HG03097 (cell line): ENCODE measurements at regions not wholly inside any gene's neighbourhood (a gene's known extent, or its start where the extent isn't known, plus 50 kb on each side); places are given as distances from the start of the nearest gene placed in this dataset.
"Not testable (repeated sequence)": the region's sequence is repeated elsewhere in the genome, so short reads cannot be mapped to it uniquely, and the experiment has no call there.

ENCODE experiments used
- ATAC-seq: cut with Tn5 transposase; IDR thresholded peaks from one replicate; pipeline ENCODE4 v1.9.1; 2021; ENCODE audit not compliant: unreplicated experiment, low FRiP score

- ATAC-seq = no peak
Observed at GRCh38 chr13:69649063-69649392, 458.6 kb upstream of the ATXN8OS start.

GRCh38 chr13:69648340-69649062 is 459.1 kb upstream of the ATXN8OS start:
- no peak for ATAC-seq

- no peak for ATAC-seq
Observed at GRCh38 chr13:69644447-69644846, 463.2 kb upstream of the ATXN8OS start.

- ATAC-seq = no peak
Observed at GRCh38 chr13:69641773-69642172, 465.9 kb upstream of the ATXN8OS start.

- no peak for ATAC-seq
Observed at GRCh38 chr13:69633044-69633443, 474.6 kb upstream of the ATXN8OS start.

GRCh38 chr13:69623973-69624372 is 483.7 kb upstream of the ATXN8OS start:
- ATAC-seq = no peak

- no peak for ATAC-seq
Observed at GRCh38 chr13:69619651-69620050, 488.0 kb upstream of the ATXN8OS start.

- no peak for ATAC-seq
Observed at GRCh38 chr13:69618838-69619237, 488.8 kb upstream of the ATXN8OS start.

GRCh38 chr13:69618393-69618792 is 489.2 kb upstream of the ATXN8OS start:
- no peak for ATAC-seq

GRCh38 chr13:69617587-69617986 is 490.0 kb upstream of the ATXN8OS start:
- ATAC-seq = no peak

GRCh38 chr13:69616396-69616795 is 491.2 kb upstream of the ATXN8OS start:
- no peak for ATAC-seq

- ATAC-seq = not testable (repeated sequence)
Observed at GRCh38 chr13:69615055-69615454, 492.6 kb upstream of the ATXN8OS start.

GRCh38 chr13:69604698-69605097 is 502.9 kb upstream of the ATXN8OS start:
- no peak for ATAC-seq

- no peak for ATAC-seq
Observed at GRCh38 chr13:69603144-69603853, 504.3 kb upstream of the ATXN8OS start.

GRCh38 chr13:69601661-69602060 is 506.0 kb upstream of the ATXN8OS start:
- ATAC-seq = no peak

- no peak for ATAC-seq
Observed at GRCh38 chr13:69600811-69601210, 506.8 kb upstream of the ATXN8OS start.

GRCh38 chr13:69597088-69597487 is 510.5 kb upstream of the ATXN8OS start:
- no peak for ATAC-seq

GRCh38 chr13:69595181-69595580 is 512.4 kb upstream of the ATXN8OS start:
- ATAC-seq = no peak

- ATAC-seq = no peak
Observed at GRCh38 chr13:69591437-69591836, 516.2 kb upstream of the ATXN8OS start.

GRCh38 chr13:69589531-69590235 is 517.9 kb upstream of the ATXN8OS start:
- no peak for ATAC-seq

- no peak for ATAC-seq
Observed at GRCh38 chr13:69585656-69586055, 522.0 kb upstream of the ATXN8OS start.

GRCh38 chr13:69580255-69580654 is 527.4 kb upstream of the ATXN8OS start:
- no peak for ATAC-seq
